HG02763 (cell line): ENCODE measurements at regions not wholly inside any gene's neighbourhood (a gene's known extent, or its start where the extent isn't known, plus 50 kb on each side); places are given as distances from the start of the nearest gene placed in this dataset.
"Not testable (repeated sequence)": the region's sequence is repeated elsewhere in the genome, so short reads cannot be mapped to it uniquely, and the experiment has no call there.

Experiments
- ATAC-seq: cut with Tn5 transposase; IDR thresholded peaks from one replicate; pipeline ENCODE4 v1.9.1; 2021; ENCODE audit warnings: mild to moderate bottlenecking, moderate library complexity; ENCODE audit not compliant: unreplicated experiment

DNA sequence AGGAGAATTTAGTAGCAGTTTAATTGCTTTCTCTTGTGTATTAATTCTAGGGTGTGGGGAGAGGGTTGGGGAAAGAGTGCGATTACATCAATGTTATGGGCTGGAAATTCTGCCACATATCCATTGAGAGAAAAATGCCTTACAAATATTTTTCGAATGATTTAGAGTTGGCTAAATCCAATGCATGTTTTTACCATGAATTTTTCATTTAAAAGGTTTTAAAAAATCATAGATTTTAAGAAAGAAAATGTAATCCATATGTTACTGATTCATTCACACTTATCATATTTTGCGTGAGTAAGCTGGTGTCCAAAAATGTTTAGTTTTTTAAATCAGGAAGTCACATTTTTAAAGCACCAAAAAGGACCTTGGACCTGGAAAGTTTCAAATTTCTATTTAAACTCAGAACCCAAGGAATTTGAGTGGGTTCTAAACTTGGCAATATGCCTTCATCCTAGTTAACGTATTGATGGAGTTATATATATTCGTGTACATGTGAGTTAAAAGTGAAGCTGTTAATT, 627.4 kb upstream of the CITED2 start:
- no peak for ATAC-seq

GRCh38 chr6:140001005-140001404, 626.6 kb upstream of the CITED2 start:
- no peak for ATAC-seq

GRCh38 chr6:139999661-140000060, 625.2 kb upstream of the CITED2 start:
- not testable (repeated sequence) for ATAC-seq

DNA sequence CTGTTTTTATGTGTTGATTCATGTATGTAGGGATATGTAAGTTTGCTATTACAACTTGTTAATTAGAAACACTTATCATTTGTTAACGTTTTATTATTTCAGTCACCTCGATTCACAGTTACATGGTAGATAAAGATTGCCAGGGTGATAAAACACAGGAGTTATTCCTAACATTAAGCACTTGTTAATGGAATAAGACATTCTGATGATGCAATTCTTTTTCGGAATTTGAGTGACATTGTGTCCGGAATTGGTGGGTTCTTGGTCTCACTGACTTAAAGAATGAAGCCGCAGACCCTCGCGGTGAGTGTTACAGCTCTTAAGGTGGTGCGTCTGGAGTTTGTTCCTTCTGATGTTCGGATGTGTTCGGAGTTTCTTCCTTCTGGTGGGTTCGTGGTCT, 624.0 kb upstream of the CITED2 start:
- not testable (repeated sequence) for ATAC-seq

DNA sequence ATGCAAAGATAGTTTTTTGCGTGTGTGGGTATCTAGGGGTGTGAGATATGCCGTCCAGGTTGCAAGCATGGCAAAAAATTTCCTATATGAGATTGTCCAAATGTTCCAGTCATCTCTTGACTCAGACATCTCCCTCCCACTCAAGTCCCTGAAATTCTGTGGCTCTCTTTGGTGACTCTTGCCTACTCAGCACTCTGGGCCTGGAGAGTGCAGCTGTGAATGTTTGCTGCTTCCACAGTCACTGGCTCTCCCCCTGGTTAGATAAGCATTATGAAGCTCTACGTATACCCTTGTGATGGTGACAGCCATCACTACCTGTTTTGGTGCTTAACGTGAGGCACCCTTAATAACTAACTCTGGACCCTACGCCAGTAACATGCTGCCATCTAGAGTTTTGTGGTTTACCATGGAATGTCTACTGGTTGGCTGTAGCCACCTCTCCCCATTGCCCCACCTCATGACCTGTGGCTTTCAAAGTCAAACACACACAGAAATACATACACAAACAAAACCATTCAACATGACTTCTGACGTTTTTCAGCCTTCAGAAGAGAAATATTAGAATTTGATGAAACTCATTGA, 621.9 kb upstream of the CITED2 start:
- peak; percentile 76 for ATAC-seq

DNA sequence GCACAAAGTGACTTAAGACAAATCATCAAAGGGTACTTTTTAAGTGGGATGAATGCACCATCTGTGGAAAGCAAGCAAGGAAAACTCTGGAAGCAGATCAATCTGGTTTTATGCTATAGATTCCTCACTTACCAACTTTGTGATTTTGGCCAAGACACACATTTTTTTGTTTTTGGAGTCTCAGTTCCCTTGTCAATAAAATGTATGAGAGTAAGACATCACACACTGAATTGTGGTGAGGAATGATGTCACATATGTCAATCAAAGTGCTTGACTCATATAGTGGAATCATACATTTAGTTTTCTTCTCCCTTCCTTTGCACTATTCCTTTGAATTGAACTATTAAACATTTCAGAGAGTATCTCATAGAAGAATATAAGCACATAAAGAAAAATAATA, 620.5 kb upstream of the CITED2 start:
- no peak for ATAC-seq

GRCh38 chr6:139990856-139991465, 616.5 kb upstream of the CITED2 start:
- no peak for ATAC-seq

DNA sequence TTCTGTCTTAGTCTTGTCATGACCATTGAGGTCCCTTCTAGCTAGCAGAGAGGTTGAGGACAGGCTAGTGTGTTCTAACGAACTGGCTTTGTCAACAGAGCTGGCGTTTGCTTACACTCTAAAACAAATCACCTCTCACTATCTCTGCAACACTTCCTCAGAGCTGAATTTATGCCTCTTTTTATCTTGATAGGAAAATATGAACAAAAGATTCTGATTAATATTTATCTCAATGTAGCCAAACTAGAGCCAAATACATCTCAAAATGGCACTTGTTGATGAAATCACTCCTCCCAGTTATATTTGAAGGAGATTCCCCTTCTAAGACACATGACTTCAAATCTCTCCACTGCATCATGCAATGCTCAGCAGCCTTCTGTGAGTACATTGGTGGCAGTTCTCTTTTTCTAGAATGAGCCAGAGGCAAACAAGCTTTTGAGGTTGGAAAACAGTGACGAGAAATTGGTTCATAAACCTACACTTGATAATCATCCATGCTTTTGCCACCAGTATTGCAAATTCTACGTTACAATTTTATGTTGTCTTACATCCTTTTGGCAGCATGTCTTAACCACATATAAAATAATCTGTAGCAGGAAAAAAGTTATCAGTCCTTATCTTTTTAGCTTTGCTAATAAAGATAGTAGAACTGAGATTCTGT, 615.7 kb upstream of the CITED2 start:
- no peak for ATAC-seq

- no peak for ATAC-seq
Observed at GRCh38 chr6:139988685-139989084, 614.2 kb upstream of the CITED2 start.

DNA sequence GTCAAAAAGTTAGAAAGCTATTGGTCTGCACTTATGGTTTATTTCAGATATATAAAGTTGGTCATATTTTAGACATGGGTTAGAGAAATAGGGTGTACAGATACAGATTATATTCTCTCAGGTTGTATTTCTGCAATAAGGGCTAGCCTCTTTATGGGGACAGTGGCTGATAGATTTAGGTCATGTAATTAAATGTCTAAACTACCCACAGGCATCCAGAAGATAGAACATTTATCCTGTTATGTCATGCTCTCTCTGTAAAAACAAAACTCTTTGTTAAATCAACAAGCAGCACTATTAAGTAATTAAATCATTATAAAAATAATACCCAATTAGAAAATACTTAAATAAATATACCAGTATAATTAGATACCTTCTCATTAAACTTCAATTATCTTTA, 612.6 kb upstream of the CITED2 start:
- ATAC-seq: no peak

GRCh38 chr6:139985236-139985815, 610.9 kb upstream of the CITED2 start:
- no peak for ATAC-seq

- ATAC-seq: no peak
Observed at GRCh38 chr6:139984317-139984716, 609.9 kb upstream of the CITED2 start.

GRCh38 chr6:139983555-139984276, 609.3 kb upstream of the CITED2 start:
- ATAC-seq: no peak

DNA sequence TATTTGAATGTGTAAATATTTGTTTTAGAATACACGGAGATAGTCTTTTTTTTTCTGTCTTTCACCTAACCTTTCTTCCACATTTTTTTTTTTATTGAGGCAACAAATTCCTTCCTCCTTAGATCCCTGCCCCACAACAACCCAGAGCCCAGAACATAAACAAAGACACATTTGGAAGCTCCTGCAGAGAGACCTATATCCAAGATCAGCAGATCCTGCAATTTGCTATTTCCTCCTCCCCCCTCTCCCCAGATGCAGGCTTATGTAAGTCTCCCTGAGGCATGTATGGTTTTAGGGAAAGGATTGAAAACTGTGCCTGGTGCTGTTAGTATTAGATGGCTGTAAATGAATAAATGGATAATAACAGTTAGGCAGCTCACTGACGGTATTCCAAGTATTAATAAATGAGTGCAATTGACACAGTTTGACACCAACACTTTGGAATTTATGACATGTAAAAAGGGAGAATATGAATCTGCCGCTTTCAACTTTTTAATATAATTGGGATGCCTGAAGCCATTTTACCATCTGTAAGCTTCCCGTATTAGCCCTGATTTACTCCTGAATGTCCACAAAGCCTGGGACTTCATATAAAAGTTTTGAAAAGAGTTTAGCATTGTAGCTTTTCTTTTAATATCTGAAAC, 608.3 kb upstream of the CITED2 start:
- no peak for ATAC-seq

- ATAC-seq: no peak
Observed at GRCh38 chr6:139982195-139982594, 607.7 kb upstream of the CITED2 start.

DNA sequence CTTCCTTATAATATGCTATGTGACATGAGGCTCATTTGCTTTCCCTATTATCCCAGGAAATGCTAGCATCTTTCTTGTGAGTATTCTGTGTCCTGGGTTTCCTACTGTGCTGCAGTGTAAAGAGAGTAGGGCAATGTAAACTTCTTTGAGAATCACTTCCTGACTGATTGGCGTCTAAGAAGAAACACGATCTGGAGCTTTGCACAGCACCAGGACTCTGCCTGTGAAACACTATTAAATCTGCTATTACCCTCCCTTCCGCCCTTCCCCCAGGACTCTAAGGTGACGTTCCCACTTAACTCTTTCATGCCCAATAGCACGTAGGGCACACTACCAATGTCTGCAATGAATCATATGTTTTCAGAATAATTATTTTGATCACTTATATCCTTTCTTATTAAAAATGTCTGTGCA, 607.3 kb upstream of the CITED2 start:
- no peak for ATAC-seq

- no peak for ATAC-seq
Observed at GRCh38 chr6:139981066-139981624, 606.7 kb upstream of the CITED2 start.

GRCh38 chr6:139980631-139981030, 606.2 kb upstream of the CITED2 start:
- not testable (repeated sequence) for ATAC-seq

DNA sequence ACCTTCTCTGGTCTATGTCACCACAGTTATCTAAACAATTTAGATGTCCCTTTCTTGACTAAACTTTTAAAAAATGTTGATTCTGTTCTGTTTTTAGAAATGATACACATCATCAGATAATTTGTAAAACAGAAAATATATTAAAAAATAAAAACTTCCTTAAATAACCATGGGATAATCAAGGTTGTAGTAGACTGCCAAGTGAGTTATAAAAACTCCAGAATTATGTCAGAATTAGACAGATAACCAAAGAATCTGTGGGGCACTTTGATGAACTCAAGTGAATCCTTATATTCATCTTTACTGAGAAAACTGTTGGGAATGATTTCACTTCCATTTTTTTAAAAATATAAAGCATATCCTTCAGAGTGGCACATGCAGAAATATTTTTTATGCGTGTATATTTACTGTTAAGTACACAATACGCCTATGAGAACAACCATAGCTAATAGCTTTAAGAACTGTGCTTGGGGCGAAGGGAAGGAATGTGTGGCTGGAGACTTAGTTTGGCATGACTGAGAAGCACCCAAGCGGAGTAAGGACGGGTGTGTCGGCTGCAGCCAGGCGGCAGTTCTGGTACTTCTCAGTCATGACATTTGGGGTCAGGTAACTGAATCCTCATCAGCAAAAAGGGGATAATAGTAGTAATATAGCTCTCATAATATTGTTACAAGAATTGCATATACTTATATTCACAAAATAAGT, 604.7 kb upstream of the CITED2 start:
- ATAC-seq: no peak

DNA sequence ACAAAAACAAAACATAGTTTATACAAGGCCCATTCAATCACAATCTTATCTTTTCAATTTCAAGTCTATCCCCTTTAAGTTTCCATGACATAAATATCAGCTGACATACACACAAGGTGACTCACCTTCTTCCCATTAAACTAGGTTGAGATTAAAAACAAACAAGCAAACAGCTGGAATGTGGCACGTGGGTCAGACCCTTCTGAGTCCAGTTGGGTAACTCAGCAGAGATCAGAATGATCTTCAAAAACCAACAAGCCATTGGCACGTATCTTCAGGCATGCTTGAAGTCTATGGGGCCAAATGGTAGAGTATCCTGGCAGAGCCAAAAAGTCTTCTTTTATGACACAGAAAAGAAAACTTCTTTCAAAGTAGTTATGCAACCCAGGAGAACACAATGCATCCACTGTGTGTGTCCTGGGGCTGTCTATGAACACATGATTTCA, 603.5 kb upstream of the CITED2 start:
- no peak for ATAC-seq
